ENCODE measurements at regions not wholly inside any gene's neighbourhood (a gene's known extent, or its start where the extent isn't known, plus 50 kb on each side); places are given as distances from the start of the nearest gene placed in this dataset.
A peak's percentile ranks its signal among the peaks of the same experiment; 100 is the strongest.

GRCh38 chr4:138062929-138063328 is 179.2 kb downstream of the SLC7A11 start:
- TF ChIP-seq CTCF (conservative IDR thresholded peaks at IDR 0.05; ENCODE audit: control insufficient read depth, insufficient read depth, low read depth, low read length): peak; percentile 25
- peak; percentile 63 for DNase-seq (ENCODE audit: low read depth)
- H3K4me3 ChIP-seq (ENCODE audit: control insufficient read depth, low read depth, low read length): no peak overlapping the region

- DNase-seq (ENCODE audit: low read depth): no peak
- H3K4me3 ChIP-seq (ENCODE audit: control insufficient read depth, low read depth, low read length): no peak overlapping the region
- TF ChIP-seq CTCF (conservative IDR thresholded peaks at IDR 0.05; ENCODE audit: control insufficient read depth, insufficient read depth, low read depth, low read length): no peak
These were observed 185.6 kb downstream of the SLC7A11 start for GRCh38 chr4:138056541-138056940.

GRCh38 chr4:138055890-138056289 is 186.3 kb downstream of the SLC7A11 start:
- no peak overlapping the region for H3K4me3 ChIP-seq (ENCODE audit: control insufficient read depth, low read depth, low read length)
- no peak for TF ChIP-seq CTCF (conservative IDR thresholded peaks at IDR 0.05; ENCODE audit: control insufficient read depth, insufficient read depth, low read depth, low read length)
- DNase-seq (ENCODE audit: low read depth): peak; percentile 30

- DNase-seq (ENCODE audit: low read depth): peak; percentile 96
- H3K4me3 ChIP-seq (ENCODE audit: control insufficient read depth, low read depth, low read length): peak overlapping the region; percentile 17
- TF ChIP-seq CTCF (conservative IDR thresholded peaks at IDR 0.05; ENCODE audit: control insufficient read depth, insufficient read depth, low read depth, low read length): no peak
These were observed 188.4 kb downstream of the SLC7A11 start for GRCh38 chr4:138053641-138054301.

- TF ChIP-seq CTCF (conservative IDR thresholded peaks at IDR 0.05; ENCODE audit: control insufficient read depth, insufficient read depth, low read depth, low read length): no peak
- peak overlapping the region; percentile 16 for H3K4me3 ChIP-seq (ENCODE audit: control insufficient read depth, low read depth, low read length)
These were observed 189.1 kb downstream of the SLC7A11 start for GRCh38 chr4:138052806-138053632.

GRCh38 chr4:138051157-138051556 is 191.0 kb downstream of the SLC7A11 start:
- H3K4me3 ChIP-seq (ENCODE audit: control insufficient read depth, low read depth, low read length): no peak overlapping the region
- TF ChIP-seq CTCF (conservative IDR thresholded peaks at IDR 0.05; ENCODE audit: control insufficient read depth, insufficient read depth, low read depth, low read length): no peak
- peak; percentile 51 for DNase-seq (ENCODE audit: low read depth)

More at GRCh38 chr4:138052806-138053632, 189.1 kb downstream of the SLC7A11 start:
- DNase-seq (ENCODE audit: low read depth): no peak

Measured in fibroblast of mammary gland (primary cell).